ENCODE measurements at regions not wholly inside any gene's neighbourhood (a gene's known extent, or its start where the extent isn't known, plus 50 kb on each side); places are given as distances from the start of the nearest gene placed in this dataset.

- in situ Hi-C loops (cut with HindIII; ENCODE audit: low sequenced_read_pairs) = no loop called here
- DNase-seq (ENCODE audit: low spot score) = no peak
Measured at GRCh38 chr14:38065106-38065762, 142.5 kb upstream of the SSTR1 start.

GRCh38 chr14:38070061-38070588, 137.6 kb upstream of the SSTR1 start:
- no peak for DNase-seq (ENCODE audit: low spot score)
- in situ Hi-C loops (cut with HindIII; ENCODE audit: low sequenced_read_pairs) = no loop called here

GRCh38 chr14:38073641-38074040, 134.1 kb upstream of the SSTR1 start:
- in situ Hi-C loops (cut with HindIII; ENCODE audit: low sequenced_read_pairs) = no loop called here
- DNase-seq (ENCODE audit: low spot score) = no peak

- no peak for DNase-seq (ENCODE audit: low spot score)
- in situ Hi-C loops (cut with HindIII; ENCODE audit: low sequenced_read_pairs) = no loop called here
Measured at GRCh38 chr14:38074081-38074480, 133.6 kb upstream of the SSTR1 start.

GRCh38 chr14:38074754-38075153, 132.9 kb upstream of the SSTR1 start:
- in situ Hi-C loops (cut with HindIII; ENCODE audit: low sequenced_read_pairs) = no loop called here
- no peak for DNase-seq (ENCODE audit: low spot score)

- DNase-seq (ENCODE audit: low spot score) = no peak
- in situ Hi-C loops (cut with HindIII; ENCODE audit: low sequenced_read_pairs) = no loop called here
Measured at GRCh38 chr14:38078393-38078792, 129.3 kb upstream of the SSTR1 start.

- in situ Hi-C loops (cut with HindIII; ENCODE audit: low sequenced_read_pairs) = no loop called here
- no peak for DNase-seq (ENCODE audit: low spot score)
Measured at GRCh38 chr14:38079268-38079667, 128.4 kb upstream of the SSTR1 start.

GRCh38 chr14:38079886-38080285, 127.8 kb upstream of the SSTR1 start:
- no peak for DNase-seq (ENCODE audit: low spot score)
- in situ Hi-C loops (cut with HindIII; ENCODE audit: low sequenced_read_pairs) = no loop called here

GRCh38 chr14:38080696-38081095, 127.0 kb upstream of the SSTR1 start:
- no peak for DNase-seq (ENCODE audit: low spot score)
- in situ Hi-C loops (cut with HindIII; ENCODE audit: low sequenced_read_pairs) = no loop called here

GRCh38 chr14:38083039-38083438, 124.7 kb upstream of the SSTR1 start:
- no peak for DNase-seq (ENCODE audit: low spot score)
- in situ Hi-C loops (cut with HindIII; ENCODE audit: low sequenced_read_pairs) = no loop called here

- in situ Hi-C loops (cut with HindIII; ENCODE audit: low sequenced_read_pairs) = no loop called here
- no peak for DNase-seq (ENCODE audit: low spot score)
Measured at GRCh38 chr14:38089123-38089522, 118.6 kb upstream of the SSTR1 start.

GRCh38 chr14:38090506-38090905, 117.2 kb upstream of the SSTR1 start:
- in situ Hi-C loops (cut with HindIII; ENCODE audit: low sequenced_read_pairs) = no loop called here
- no peak for DNase-seq (ENCODE audit: low spot score)

GRCh38 chr14:38098074-38098836, 109.4 kb upstream of the SSTR1 start:
- DNase-seq (ENCODE audit: low spot score) = no peak
- in situ Hi-C loops (cut with HindIII; ENCODE audit: low sequenced_read_pairs) = no loop called here

- DNase-seq (ENCODE audit: low spot score) = no peak
- in situ Hi-C loops (cut with HindIII; ENCODE audit: low sequenced_read_pairs) = no loop called here
Measured at GRCh38 chr14:38101679-38102078, 106.0 kb upstream of the SSTR1 start.

GRCh38 chr14:38103542-38104225, 104.0 kb upstream of the SSTR1 start:
- in situ Hi-C loops (cut with HindIII; ENCODE audit: low sequenced_read_pairs) = no loop called here
- DNase-seq (ENCODE audit: low spot score) = no peak

GRCh38 chr14:38105106-38105702, 102.5 kb upstream of the SSTR1 start:
- in situ Hi-C loops (cut with HindIII; ENCODE audit: low sequenced_read_pairs) = no loop called here
- DNase-seq (ENCODE audit: low spot score) = no peak

GRCh38 chr14:38107216-38107631, 100.5 kb upstream of the SSTR1 start:
- in situ Hi-C loops (cut with HindIII; ENCODE audit: low sequenced_read_pairs) = no loop called here
- DNase-seq (ENCODE audit: low spot score) = no peak

- in situ Hi-C loops (cut with HindIII; ENCODE audit: low sequenced_read_pairs) = no loop called here
- no peak for DNase-seq (ENCODE audit: low spot score)
Measured at GRCh38 chr14:38108681-38109080, 99.0 kb upstream of the SSTR1 start.

GRCh38 chr14:38110258-38110657, 97.4 kb upstream of the SSTR1 start:
- DNase-seq (ENCODE audit: low spot score) = no peak
- in situ Hi-C loops (cut with HindIII; ENCODE audit: low sequenced_read_pairs) = no loop called here

- no peak for DNase-seq (ENCODE audit: low spot score)
- in situ Hi-C loops (cut with HindIII; ENCODE audit: low sequenced_read_pairs) = no loop called here
Measured at GRCh38 chr14:38111046-38111445, 96.7 kb upstream of the SSTR1 start.

Data from G401 (cell line).